Suprapubic skin (tissue), 4 donors: ENCODE measurements at regions not wholly inside any gene's neighbourhood (a gene's known extent, or its start where the extent isn't known, plus 50 kb on each side); places are given as distances from the start of the nearest gene placed in this dataset.

Experiments
- DNase-seq, 2 donors: peaks; one replicate each; pipeline ENCODE4 v3.0.0-alpha.2; 2019; ENCODE audit warnings: low spot score in 2 of 2
- H3K27ac ChIP-seq: fragments of 200-600 bp; sonication (generic); one replicate; pipeline ENCODE4 v1.5.1; 2019
- H3K27me3 ChIP-seq: fragments of 200-600 bp; sonication (generic); one replicate; pipeline ENCODE4 v1.5.1; 2019
- H3K36me3 ChIP-seq: fragments of 200-600 bp; sonication (generic); one replicate; pipeline ENCODE4 v1.5.1; 2019
- H3K4me1 ChIP-seq: fragments of 200-600 bp; sonication (generic); one replicate; pipeline ENCODE4 v1.5.1; 2019
- H3K4me3 ChIP-seq: fragments of 200-600 bp; sonication (generic); one replicate; pipeline ENCODE4 v1.5.1; 2019; ENCODE audit warnings: mild to moderate bottlenecking
- H3K9me3 ChIP-seq: fragments of 200-600 bp; sonication (generic); one replicate; pipeline ENCODE4 v1.5.1; 2019
- EP300 ChIP-seq: sonication (generic); formaldehyde crosslinking; IDR thresholded peaks from one replicate; pipeline ENCODE4 v1.6.1; 2017; ENCODE audit warnings: antibody characterized with exemption
- POLR2A ChIP-seq, 2 donors: fragments of 450-650 bp; IDR thresholded peaks; one replicate each; pipeline ENCODE4 v1.6.1; 2017; ENCODE audit warnings: antibody characterized with exemption in 2 of 2, mild to moderate bottlenecking in 2 of 2, moderate library complexity in 2 of 2
- POLR2AphosphoS5 ChIP-seq, 3 donors: sonication (generic); formaldehyde crosslinking; IDR thresholded peaks; one replicate each; pipeline ENCODE4 v1.6.1; 2017; ENCODE audit warnings: antibody characterized with exemption in 3 of 3
- WGBS: methylation state at CpG from one replicate; pipeline ENCODE4 v1.1.5; 2018; 5-methylcytosine and 5-hydroxymethylcytosine counted together
- TF ChIP-seq, protein P1 (sequence below), 2 donors: fragments of 200-600 bp in 1 of 2; fragments of 450-650 bp in 1 of 2; sonication (generic) in 1 of 2; IDR thresholded peaks; one replicate each; pipeline ENCODE4 v1.5.1; 2016 to 2019; ENCODE audit warnings: antibody characterized with exemption in 2 of 2, mild to moderate bottlenecking in 1 of 2, moderate library complexity in 1 of 2

DNA sequence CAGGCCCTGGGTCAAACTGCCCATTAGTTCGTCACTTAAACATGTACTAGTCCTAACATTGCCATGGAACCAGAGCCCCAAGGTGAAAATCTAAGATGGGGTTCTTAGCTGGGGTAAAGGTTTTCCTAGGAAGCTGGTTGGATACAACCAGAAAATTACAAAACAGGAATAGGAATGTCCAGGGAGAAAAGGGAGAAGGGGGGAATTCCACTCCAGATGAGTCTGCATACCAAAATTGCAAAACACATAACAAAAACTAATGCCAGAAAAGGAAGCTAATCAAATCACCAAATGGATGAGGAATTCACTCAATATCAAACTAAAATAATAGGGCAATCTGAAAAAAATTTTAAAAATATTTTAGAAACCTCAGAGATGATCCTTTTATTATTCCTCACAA lies 396.2 kb downstream of the EFNA5 start:
- Histone ChIP-seq H3K36me3 (no peaks in the 10 kb centered on the region), H3K27me3 (no peaks in the 10 kb centered on the region), H3K27ac (no peak overlapping the region), H3K9me3 (no peaks in the 10 kb centered on the region), H3K4me1 (no peaks in the 10 kb centered on the region), H3K4me3 (no peak overlapping the region)
- TF ChIP-seq, protein P1, sequence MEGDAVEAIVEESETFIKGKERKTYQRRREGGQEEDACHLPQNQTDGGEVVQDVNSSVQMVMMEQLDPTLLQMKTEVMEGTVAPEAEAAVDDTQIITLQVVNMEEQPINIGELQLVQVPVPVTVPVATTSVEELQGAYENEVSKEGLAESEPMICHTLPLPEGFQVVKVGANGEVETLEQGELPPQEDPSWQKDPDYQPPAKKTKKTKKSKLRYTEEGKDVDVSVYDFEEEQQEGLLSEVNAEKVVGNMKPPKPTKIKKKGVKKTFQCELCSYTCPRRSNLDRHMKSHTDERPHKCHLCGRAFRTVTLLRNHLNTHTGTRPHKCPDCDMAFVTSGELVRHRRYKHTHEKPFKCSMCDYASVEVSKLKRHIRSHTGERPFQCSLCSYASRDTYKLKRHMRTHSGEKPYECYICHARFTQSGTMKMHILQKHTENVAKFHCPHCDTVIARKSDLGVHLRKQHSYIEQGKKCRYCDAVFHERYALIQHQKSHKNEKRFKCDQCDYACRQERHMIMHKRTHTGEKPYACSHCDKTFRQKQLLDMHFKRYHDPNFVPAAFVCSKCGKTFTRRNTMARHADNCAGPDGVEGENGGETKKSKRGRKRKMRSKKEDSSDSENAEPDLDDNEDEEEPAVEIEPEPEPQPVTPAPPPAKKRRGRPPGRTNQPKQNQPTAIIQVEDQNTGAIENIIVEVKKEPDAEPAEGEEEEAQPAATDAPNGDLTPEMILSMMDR (IDR thresholded peaks at IDR 0.05), result no peak
- WGBS, result 100% methylated on average over 1 of the region's 1 CpG
- no peak for DNase-seq

- no peak for TF ChIP-seq EP300
- TF ChIP-seq, protein P1 (IDR thresholded peaks at IDR 0.05), result no peak
- TF ChIP-seq POLR2A (IDR thresholded peaks at IDR 0.05), result no peak
- no peak for TF ChIP-seq POLR2AphosphoS5 (IDR thresholded peaks at IDR 0.05)
- H3K27ac ChIP-seq, result no peak overlapping the region
- 59% methylated on average over 4 of the region's 4 CpGs for WGBS
- H3K4me1 ChIP-seq, result no peaks in the 10 kb centered on the region
- DNase-seq, result no peak
- no peaks in the 10 kb centered on the region for H3K36me3 ChIP-seq
- H3K27me3 ChIP-seq, result no peaks in the 10 kb centered on the region
- no peak overlapping the region for H3K4me3 ChIP-seq
- H3K9me3 ChIP-seq, result no peaks in the 10 kb centered on the region
These were observed 397.8 kb downstream of the EFNA5 start for GRCh38 chr5:107272954-107273353.

DNA sequence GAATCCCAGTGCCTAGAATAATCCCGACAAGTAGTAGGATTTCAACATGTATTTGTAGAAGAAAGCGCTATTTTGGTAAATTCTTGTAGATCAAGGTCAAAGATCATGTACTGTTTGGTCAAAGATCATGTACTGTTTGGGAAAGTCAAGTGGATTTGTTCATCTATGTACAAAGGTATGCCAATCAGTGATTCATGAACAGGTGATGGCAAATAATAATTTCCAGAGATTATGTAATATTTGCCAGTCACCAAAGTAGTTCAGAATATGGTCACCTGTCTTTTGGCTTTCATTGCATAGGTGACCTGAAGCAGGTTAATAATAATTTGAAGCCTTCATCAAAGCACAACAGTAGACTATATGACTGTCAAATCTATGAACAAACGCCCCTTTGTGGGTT lies 398.2 kb downstream of the EFNA5 start:
- no peak overlapping the region for H3K27ac ChIP-seq
- H3K9me3 ChIP-seq, result no peaks in the 10 kb centered on the region
- no peaks in the 10 kb centered on the region for H3K4me1 ChIP-seq
- TF ChIP-seq POLR2A (IDR thresholded peaks at IDR 0.05), result no peak
- TF ChIP-seq, protein P1 (IDR thresholded peaks at IDR 0.05), result no peak
- no peaks in the 10 kb centered on the region for H3K27me3 ChIP-seq
- 79% methylated on average over 3 of the region's 3 CpGs for WGBS
- DNase-seq, result no peak
- H3K36me3 ChIP-seq, result no peaks in the 10 kb centered on the region
- H3K4me3 ChIP-seq, result no peak overlapping the region

GRCh38 chr5:107271682-107272350 lies 398.9 kb downstream of the EFNA5 start:
- no peak for DNase-seq
- Histone ChIP-seq H3K4me1 (no peaks in the 10 kb centered on the region), H3K36me3 (no peaks in the 10 kb centered on the region), H3K27me3 (no peaks in the 10 kb centered on the region), H3K4me3 (no peak overlapping the region), H3K9me3 (no peaks in the 10 kb centered on the region), H3K27ac (no peak overlapping the region)
- TF ChIP-seq POLR2A (IDR thresholded peaks at IDR 0.05) (no peak), POLR2AphosphoS5 (IDR thresholded peaks at IDR 0.05) (no peak), EP300 (no peak)
- TF ChIP-seq, protein P1 (IDR thresholded peaks at IDR 0.05), result no peak
- 96% methylated on average over 1 of the region's 1 CpG for WGBS

DNA sequence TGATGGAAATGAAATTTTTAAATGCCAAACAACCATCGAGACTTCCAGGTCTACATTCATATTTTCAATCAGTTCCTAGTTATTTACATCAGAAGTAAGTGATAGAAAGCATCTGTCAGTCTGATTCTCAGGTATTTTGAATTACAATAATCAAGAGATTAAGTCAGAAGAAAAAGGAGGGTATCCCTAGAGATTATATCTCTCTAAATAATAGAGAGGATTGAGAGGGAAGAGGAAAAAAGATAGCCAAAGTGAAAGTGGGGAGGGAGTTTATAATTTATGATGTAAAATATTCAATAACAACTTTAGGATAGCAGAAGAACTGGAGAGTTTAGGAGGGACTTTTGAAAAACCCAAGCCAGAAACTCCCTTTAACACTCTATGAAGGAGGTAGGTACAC lies 400.2 kb downstream of the EFNA5 start:
- H3K27ac ChIP-seq, result no peak overlapping the region
- H3K4me1 ChIP-seq, result no peaks in the 10 kb centered on the region
- WGBS, result 83% methylated on average over 1 of the region's 1 CpG
- H3K36me3 ChIP-seq, result no peaks in the 10 kb centered on the region
- H3K27me3 ChIP-seq, result no peaks in the 10 kb centered on the region
- TF ChIP-seq POLR2AphosphoS5 (IDR thresholded peaks at IDR 0.05) (no peak), EP300 (no peak), POLR2A (IDR thresholded peaks at IDR 0.05) (no peak)
- TF ChIP-seq, protein P1 (IDR thresholded peaks at IDR 0.05), result no peak
- no peak overlapping the region for H3K4me3 ChIP-seq
- H3K9me3 ChIP-seq, result no peaks in the 10 kb centered on the region
- DNase-seq, result no peak
